DND-41 (cell line): ENCODE measurements at regions not wholly inside any gene's neighbourhood (a gene's known extent, or its start where the extent isn't known, plus 50 kb on each side); places are given as distances from the start of the nearest gene placed in this dataset.

Experiments used
- CTCF ChIP-seq: IDR thresholded peaks from 2 replicates; pipeline ENCODE4 v1.5.1; 2012; ENCODE audit warnings: borderline replicate concordance, low read length, moderate library complexity, mild to moderate bottlenecking; ENCODE audit not compliant: poor library complexity, severe bottlenecking; ENCODE audit errors: extremely low read depth
- EZH2 ChIP-seq: IDR thresholded peaks from 3 replicates; pipeline ENCODE4 v1.6.1; 2012; ENCODE audit warnings: borderline replicate concordance, low read depth, mild to moderate bottlenecking, moderate library complexity, low read length, inconsistent platforms; ENCODE audit not compliant: severe bottlenecking

GRCh38 chr2:236403811-236404210 lies 139.6 kb upstream of the ASB18 start:
- TF ChIP-seq CTCF (no peak), EZH2 (no peak)
